ENCODE measurements at regions not wholly inside any gene's neighbourhood (a gene's known extent, or its start where the extent isn't known, plus 50 kb on each side); places are given as distances from the start of the nearest gene placed in this dataset.

- TF ChIP-seq, protein P1, sequence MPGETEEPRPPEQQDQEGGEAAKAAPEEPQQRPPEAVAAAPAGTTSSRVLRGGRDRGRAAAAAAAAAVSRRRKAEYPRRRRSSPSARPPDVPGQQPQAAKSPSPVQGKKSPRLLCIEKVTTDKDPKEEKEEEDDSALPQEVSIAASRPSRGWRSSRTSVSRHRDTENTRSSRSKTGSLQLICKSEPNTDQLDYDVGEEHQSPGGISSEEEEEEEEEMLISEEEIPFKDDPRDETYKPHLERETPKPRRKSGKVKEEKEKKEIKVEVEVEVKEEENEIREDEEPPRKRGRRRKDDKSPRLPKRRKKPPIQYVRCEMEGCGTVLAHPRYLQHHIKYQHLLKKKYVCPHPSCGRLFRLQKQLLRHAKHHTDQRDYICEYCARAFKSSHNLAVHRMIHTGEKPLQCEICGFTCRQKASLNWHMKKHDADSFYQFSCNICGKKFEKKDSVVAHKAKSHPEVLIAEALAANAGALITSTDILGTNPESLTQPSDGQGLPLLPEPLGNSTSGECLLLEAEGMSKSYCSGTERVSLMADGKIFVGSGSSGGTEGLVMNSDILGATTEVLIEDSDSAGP (CRISPR knock-in tag; IDR thresholded peaks at IDR 0.05; ENCODE audit: borderline replicate concordance): no peak; the same call in 1 of the 2 replicates
- TF ChIP-seq ZNF597 (CRISPR knock-in tag; IDR thresholded peaks at IDR 0.05) (no peak), PITX1 (CRISPR knock-in tag; IDR thresholded peaks at IDR 0.05) (peak; percentile 96), DPF2 (CRISPR knock-in tag; IDR thresholded peaks at IDR 0.05; ENCODE audit: borderline replicate concordance, low read depth) (peak; percentile 82), ELF3 (CRISPR knock-in tag; IDR thresholded peaks at IDR 0.05) (peak; percentile 93), ZNF362 (CRISPR knock-in tag; IDR thresholded peaks at IDR 0.05; ENCODE audit: borderline replicate concordance) (peak; percentile 74), ZBTB8A (CRISPR knock-in tag; IDR thresholded peaks at IDR 0.05; ENCODE audit: borderline replicate concordance, low read depth) (no peak), PATZ1 (CRISPR knock-in tag; IDR thresholded peaks at IDR 0.05) (peak; percentile 58), MTF2 (CRISPR knock-in tag; IDR thresholded peaks at IDR 0.05; ENCODE audit: borderline replicate concordance) (no peak), ZNF644 (CRISPR knock-in tag; IDR thresholded peaks at IDR 0.05; ENCODE audit: low read depth) (peak; percentile 83), U2AF1 (optimal IDR thresholded peaks at IDR 0.05; ENCODE audit: low read depth, low read length) (no peak), IRF1 (CRISPR knock-in tag; IDR thresholded peaks at IDR 0.05; ENCODE audit: low read depth) (no peak), GATAD1 (CRISPR knock-in tag; IDR thresholded peaks at IDR 0.05) (peak; percentile 69; the same call in 1 of the 2 replicates), CEBPB (IDR thresholded peaks at IDR 0.05; ENCODE audit: borderline replicate concordance, low read depth, low read length) (peak; percentile 82), ZNF207 (IDR thresholded peaks at IDR 0.05; ENCODE audit: borderline replicate concordance) (no peak), PAXIP1 (CRISPR knock-in tag; conservative IDR thresholded peaks at IDR 0.05) (peak; percentile 97), ISX (CRISPR knock-in tag; conservative IDR thresholded peaks at IDR 0.05) (no peak)
Measured at GRCh38 chr2:215793747-215794595, 219.4 kb downstream of the MREG start (continued).

Data from HepG2 (cell line).